GM12878 (cell line): ENCODE measurements at regions not wholly inside any gene's neighbourhood (a gene's known extent, or its start where the extent isn't known, plus 50 kb on each side); places are given as distances from the start of the nearest gene placed in this dataset.

Experiments used
- ATAC-seq: fragments of 200-7000 bp; cut with Tn5 transposase; 3 replicates; pipeline ENCODE4 v1.9.1; 2020; ENCODE audit warnings: mild to moderate bottlenecking, moderate library complexity
- BruUV-seq: library from RNA; stranded (reverse); fragments of 400-500 nt; replicated peaks from 2 replicates; lab custom pipeline; 2021; lab: Mats Ljungman, UMichigan
- CTCF ChIA-PET: fragments of 300-600 bp; sonication (Branson Sonifier 250); formaldehyde crosslinking; extraction: SDS; loops from one replicate; lab custom pipeline; 2021; ENCODE audit warnings: inconsistent platforms; lab: Yijun Ruan, JAX
- POLR2A ChIA-PET: fragments of 350-600 bp; formaldehyde crosslinking; extraction: SDS; loops from one replicate; lab custom pipeline; 2021; ENCODE audit warnings: inconsistent platforms; lab: Charles Lee
- RAD21 ChIA-PET: fragments of 300-600 bp; sonication (Branson Sonifier 250); formaldehyde crosslinking; loops from one replicate; lab custom pipeline; 2023; ENCODE audit warnings: antibody characterized with exemption; ENCODE audit not compliant: unreplicated experiment; lab: Charles Lee
- SMC1A ChIA-PET: fragments of 300-600 bp; sonication (Branson Sonifier 250); formaldehyde crosslinking; loops from one replicate; lab custom pipeline; 2023; ENCODE audit not compliant: unreplicated experiment, uncharacterized antibody; lab: Charles Lee
- DNase-seq: peaks from one replicate; pipeline ENCODE4 v3.0.0-alpha.2; 2011; ENCODE audit warnings: low read depth, low spot score
- FAIRE-seq: peaks from 3 replicates; lab custom pipeline; 2011; peaks lifted over from hg19 to GRCh38; lab: Jason Lieb, UNC
- H2AFZ ChIP-seq: 2 replicates; pipeline ENCODE4 v1.6.0; 2011; ENCODE audit warnings: low read depth, low read length, control low read depth; ENCODE audit not compliant: control insufficient read depth
- H3K27ac ChIP-seq: 2 replicates; pipeline ENCODE4 v1.5.1; 2011; ENCODE audit warnings: control low read depth; ENCODE audit not compliant: control insufficient read depth, insufficient read depth
- H3K27me3 ChIP-seq, 2 experiments: replicated peaks in 1 of 2; 2 replicates each; pipeline versions ENCODE4 v1.6.0 to v1.6.1; 2011; ENCODE audit warnings: low read length in 1 of 2; ENCODE audit not compliant: control insufficient read depth in 2 of 2, insufficient read depth in 2 of 2
- H3K36me3 ChIP-seq, 2 experiments: 2 replicates each; pipeline ENCODE4 v1.5.1; 2011; ENCODE audit warnings: low read length in 1 of 2; ENCODE audit not compliant: control insufficient read depth in 2 of 2, insufficient read depth in 2 of 2
- H3K4me1 ChIP-seq: 2 replicates; pipeline ENCODE4 v1.6.1; 2011; ENCODE audit warnings: mild to moderate bottlenecking, low read length, moderate library complexity, mixed read lengths; ENCODE audit not compliant: control insufficient read depth, insufficient read depth
- H3K4me2 ChIP-seq: 2 replicates; pipeline ENCODE4 v1.6.0; 2011; ENCODE audit warnings: control low read depth; ENCODE audit not compliant: control insufficient read depth, insufficient read depth
- H3K4me3 ChIP-seq: fragments of 200-600 bp; sonication (generic); 2 replicates; pipeline ENCODE4 v1.5.1; 2016
- H3K79me2 ChIP-seq: 2 replicates; pipeline ENCODE4 v1.6.0; 2011; ENCODE audit warnings: low read length; ENCODE audit not compliant: control insufficient read depth, insufficient read depth
- H3K9ac ChIP-seq: 2 replicates; pipeline ENCODE4 v1.8.0; 2011; ENCODE audit warnings: low read length, control low read depth, mixed read lengths; ENCODE audit not compliant: control insufficient read depth, insufficient read depth
- H3K9me3 ChIP-seq: replicated peaks from 3 replicates; pipeline ENCODE4 v1.5.1; 2011; ENCODE audit warnings: mild to moderate bottlenecking, low read length; ENCODE audit not compliant: control insufficient read depth, insufficient read depth
- H4K20me1 ChIP-seq: 2 replicates; pipeline ENCODE4 v1.6.0; 2011; ENCODE audit not compliant: control insufficient read depth, insufficient read depth
- BACH1 ChIP-seq: fragments of 450-650 bp; IDR thresholded peaks from 2 replicates; pipeline ENCODE4 v1.6.1; 2017; ENCODE audit warnings: mild to moderate bottlenecking, borderline replicate concordance
- FOS ChIP-seq: IDR thresholded peaks from 3 replicates; pipeline ENCODE4 v1.6.1; 2011; ENCODE audit warnings: borderline replicate concordance; ENCODE audit not compliant: insufficient read length; ENCODE audit errors: extremely low read depth
- HDGF ChIP-seq: fragments of 450-650 bp; IDR thresholded peaks from 2 replicates; pipeline ENCODE4 v1.6.1; 2016; ENCODE audit warnings: antibody characterized with exemption
- KDM1A ChIP-seq: fragments of 200-600 bp; sonication (generic); IDR thresholded peaks from 2 replicates; pipeline ENCODE4 v1.6.1; 2016; ENCODE audit warnings: borderline replicate concordance
- MTA2 ChIP-seq: fragments of 450-650 bp; IDR thresholded peaks from 2 replicates; pipeline ENCODE4 v1.6.1; 2016; ENCODE audit warnings: low read depth, mild to moderate bottlenecking, moderate library complexity
- MXI1 ChIP-seq: fragments of 150-350 bp; IDR thresholded peaks from 2 replicates; pipeline ENCODE4 v1.6.1; 2011; ENCODE audit warnings: low read depth, mild to moderate bottlenecking, inconsistent platforms, low read length, improper control_type of control experiment
- NFXL1 ChIP-seq: fragments of 450-650 bp; IDR thresholded peaks from 2 replicates; pipeline ENCODE4 v1.6.1; 2017; ENCODE audit warnings: antibody characterized with exemption, mild to moderate bottlenecking, borderline replicate concordance
- NFYA ChIP-seq: IDR thresholded peaks from 2 replicates; pipeline ENCODE4 v1.6.1; 2011; ENCODE audit warnings: low read depth, mild to moderate bottlenecking, low read length, improper control_type of control experiment, borderline replicate concordance
- NFYB ChIP-seq: IDR thresholded peaks from 2 replicates; pipeline ENCODE4 v1.6.1; 2011; ENCODE audit warnings: low read depth, mild to moderate bottlenecking, low read length, improper control_type of control experiment, moderate library complexity; ENCODE audit not compliant: insufficient read depth
- PAX8 ChIP-seq: fragments of 450-650 bp; IDR thresholded peaks from 2 replicates; pipeline ENCODE4 v1.6.1; 2017; ENCODE audit warnings: mild to moderate bottlenecking, moderate library complexity
- POLR2A ChIP-seq: IDR thresholded peaks from 2 replicates; pipeline ENCODE4 v1.6.1; 2011; ENCODE audit warnings: low read depth, mild to moderate bottlenecking, low read length
- SMAD1 ChIP-seq: fragments of 450-650 bp; IDR thresholded peaks from 2 replicates; pipeline ENCODE4 v1.6.1; 2018; ENCODE audit warnings: mild to moderate bottlenecking, low read depth; ENCODE audit not compliant: partially characterized antibody
- STAT1 ChIP-seq: fragments of 450-650 bp; conservative IDR thresholded peaks from 2 replicates; pipeline ENCODE4 v1.6.1; 2014; ENCODE audit warnings: antibody characterized with exemption, mild to moderate bottlenecking
- ZBTB33 ChIP-seq: fragments of 450-650 bp; IDR thresholded peaks from 2 replicates; pipeline ENCODE4 v1.6.1; 2017; ENCODE audit warnings: mild to moderate bottlenecking
- WGBS: methylation state at CpG from one replicate; pipeline ENCODE4 v1.1.6; 2016; ENCODE audit warnings: low lambda C conversion rate; ENCODE audit not compliant: insufficient replicate concordance, insufficient coverage; ENCODE audit errors: missing lambda C conversion rate; 5-methylcytosine and 5-hydroxymethylcytosine counted together
- in situ Hi-C: fragments of 300-500 bp; cut with MboI; formaldehyde crosslinking; loops from 9 replicates; pipeline ENCODE4 v1.14.3; 2018; ENCODE audit warnings: mixed read lengths
- intact Hi-C: fragments of 100-400 bp; cut with micrococcal nuclease; formaldehyde crosslinking; loops from one replicate; pipeline ENCODE4 v1.14.2; 2022; ENCODE audit not compliant: unreplicated experiment
- TF ChIP-seq, protein P1 (sequence below): IDR thresholded peaks from 2 replicates; pipeline ENCODE4 v1.6.1; 2012; ENCODE audit warnings: improper control_type of control experiment, low read depth, low read length; ENCODE audit not compliant: insufficient replicate concordance

DNA sequence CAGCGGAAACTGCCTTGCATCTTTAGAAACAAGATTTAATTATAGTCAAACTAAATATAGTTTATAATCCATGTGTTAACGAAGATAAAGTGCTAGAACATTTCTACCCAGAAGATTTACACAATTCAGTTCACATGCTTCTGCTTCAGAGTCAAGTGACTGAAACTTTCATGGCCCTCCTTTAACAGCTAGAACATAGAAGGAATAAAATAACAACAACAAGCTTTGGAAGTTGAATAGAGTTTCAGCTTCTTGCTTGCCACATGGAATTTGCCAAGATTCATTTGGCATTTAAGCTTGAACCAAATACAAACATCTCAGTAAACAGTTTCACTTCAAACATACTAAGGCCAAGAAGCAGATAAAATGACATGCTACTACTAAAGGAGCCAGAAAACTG, 676.3 kb upstream of the ANO3 start:
- intact Hi-C loops, result no loop called here
- SMC1A ChIA-PET, result no interaction called here
- H3K79me2 ChIP-seq, result no peaks in the 10 kb centered on the region

DNA sequence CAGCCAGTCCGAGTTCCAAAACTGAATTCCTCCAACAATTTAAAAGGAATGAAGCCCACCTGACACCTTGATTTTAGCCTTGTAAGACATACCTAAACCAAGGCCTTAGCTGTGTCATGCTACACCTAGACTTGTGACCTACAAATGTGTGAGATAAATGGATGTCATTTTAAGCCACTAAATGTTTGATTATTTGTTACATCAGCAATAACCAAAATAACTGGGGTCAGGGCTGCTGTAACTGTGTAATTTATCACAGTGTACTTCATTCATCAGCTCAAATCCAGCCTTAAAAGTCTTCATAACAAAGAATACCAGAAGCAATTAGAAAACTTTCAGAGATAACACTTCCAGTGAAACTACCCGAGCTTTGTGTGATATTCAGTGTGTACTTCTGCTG, 673.0 kb upstream of the ANO3 start:
- H3K4me1 ChIP-seq, result no peaks in the 10 kb centered on the region
- ChIA-PET RAD21 (no interaction called here), CTCF (no interaction called here), POLR2A (no interaction called here), SMC1A (no interaction called here)
- ATAC-seq (no peak), DNase-seq (no peak), FAIRE-seq (no peak)
- H3K9ac ChIP-seq, result no peak overlapping the region
- WGBS, result 0% methylated on average over 2 of the region's 2 CpGs
- H3K27me3 ChIP-seq, result no peaks in the 10 kb centered on the region
- H4K20me1 ChIP-seq, result no peaks in the 10 kb centered on the region
- in situ Hi-C loops (no loop called here), intact Hi-C loops (no loop called here)
- BruUV-seq, result no TSS peak
- H3K4me3 ChIP-seq, result no peak overlapping the region
- H3K4me2 ChIP-seq, result no peak overlapping the region
- H3K9me3 ChIP-seq, result no peaks in the 10 kb centered on the region
- H3K27ac ChIP-seq, result no peak overlapping the region
- no peak overlapping the region for H2AFZ ChIP-seq
- no peaks in the 10 kb centered on the region for H3K36me3 ChIP-seq
- no peaks in the 10 kb centered on the region for H3K79me2 ChIP-seq
- TF ChIP-seq POLR2A, result no peak
- TF ChIP-seq, protein P1, sequence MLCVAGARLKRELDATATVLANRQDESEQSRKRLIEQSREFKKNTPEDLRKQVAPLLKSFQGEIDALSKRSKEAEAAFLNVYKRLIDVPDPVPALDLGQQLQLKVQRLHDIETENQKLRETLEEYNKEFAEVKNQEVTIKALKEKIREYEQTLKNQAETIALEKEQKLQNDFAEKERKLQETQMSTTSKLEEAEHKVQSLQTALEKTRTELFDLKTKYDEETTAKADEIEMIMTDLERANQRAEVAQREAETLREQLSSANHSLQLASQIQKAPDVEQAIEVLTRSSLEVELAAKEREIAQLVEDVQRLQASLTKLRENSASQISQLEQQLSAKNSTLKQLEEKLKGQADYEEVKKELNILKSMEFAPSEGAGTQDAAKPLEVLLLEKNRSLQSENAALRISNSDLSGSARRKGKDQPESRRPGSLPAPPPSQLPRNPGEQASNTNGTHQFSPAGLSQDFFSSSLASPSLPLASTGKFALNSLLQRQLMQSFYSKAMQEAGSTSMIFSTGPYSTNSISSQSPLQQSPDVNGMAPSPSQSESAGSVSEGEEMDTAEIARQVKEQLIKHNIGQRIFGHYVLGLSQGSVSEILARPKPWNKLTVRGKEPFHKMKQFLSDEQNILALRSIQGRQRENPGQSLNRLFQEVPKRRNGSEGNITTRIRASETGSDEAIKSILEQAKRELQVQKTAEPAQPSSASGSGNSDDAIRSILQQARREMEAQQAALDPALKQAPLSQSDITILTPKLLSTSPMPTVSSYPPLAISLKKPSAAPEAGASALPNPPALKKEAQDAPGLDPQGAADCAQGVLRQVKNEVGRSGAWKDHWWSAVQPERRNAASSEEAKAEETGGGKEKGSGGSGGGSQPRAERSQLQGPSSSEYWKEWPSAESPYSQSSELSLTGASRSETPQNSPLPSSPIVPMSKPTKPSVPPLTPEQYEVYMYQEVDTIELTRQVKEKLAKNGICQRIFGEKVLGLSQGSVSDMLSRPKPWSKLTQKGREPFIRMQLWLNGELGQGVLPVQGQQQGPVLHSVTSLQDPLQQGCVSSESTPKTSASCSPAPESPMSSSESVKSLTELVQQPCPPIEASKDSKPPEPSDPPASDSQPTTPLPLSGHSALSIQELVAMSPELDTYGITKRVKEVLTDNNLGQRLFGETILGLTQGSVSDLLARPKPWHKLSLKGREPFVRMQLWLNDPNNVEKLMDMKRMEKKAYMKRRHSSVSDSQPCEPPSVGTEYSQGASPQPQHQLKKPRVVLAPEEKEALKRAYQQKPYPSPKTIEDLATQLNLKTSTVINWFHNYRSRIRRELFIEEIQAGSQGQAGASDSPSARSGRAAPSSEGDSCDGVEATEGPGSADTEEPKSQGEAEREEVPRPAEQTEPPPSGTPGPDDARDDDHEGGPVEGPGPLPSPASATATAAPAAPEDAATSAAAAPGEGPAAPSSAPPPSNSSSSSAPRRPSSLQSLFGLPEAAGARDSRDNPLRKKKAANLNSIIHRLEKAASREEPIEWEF, result no peak
- TF ChIP-seq NFYB, result no peak
- no peak for TF ChIP-seq NFYA
- TF ChIP-seq ZBTB33, result no peak
- no peak for TF ChIP-seq MXI1
- no peak for TF ChIP-seq MTA2
- no peak for TF ChIP-seq FOS
- TF ChIP-seq NFXL1, result no peak
- no peak for TF ChIP-seq KDM1A

More for the DNA sequence above, 676.3 kb upstream of the ANO3 start:
- TF ChIP-seq HDGF (no peak), SMAD1 (no peak), BACH1 (no peak), STAT1 (no peak), PAX8 (no peak)
- Histone ChIP-seq H3K4me1 (no peaks in the 10 kb centered on the region), H3K27me3 (no peaks in the 10 kb centered on the region), H3K4me2 (no peak overlapping the region), H3K9ac (no peak overlapping the region), H3K27ac (no peak overlapping the region), H4K20me1 (no peaks in the 10 kb centered on the region), H3K4me3 (no peak overlapping the region), H3K9me3 (no peaks in the 10 kb centered on the region), H2AFZ (no peak overlapping the region), H3K36me3 (no peaks in the 10 kb centered on the region)
- in situ Hi-C loops, result no loop called here
- 50% methylated on average over 2 of the region's 2 CpGs for WGBS
- POLR2A ChIA-PET, result no interaction called here
- DNase-seq (no peak), FAIRE-seq (no peak), ATAC-seq (no peak)
- no TSS peak for BruUV-seq
- RAD21 ChIA-PET, result no interaction called here
- CTCF ChIA-PET, result no interaction called here
